ENCODE measurements at regions not wholly inside any gene's neighbourhood (a gene's known extent, or its start where the extent isn't known, plus 50 kb on each side); places are given as distances from the start of the nearest gene placed in this dataset.

DNA sequence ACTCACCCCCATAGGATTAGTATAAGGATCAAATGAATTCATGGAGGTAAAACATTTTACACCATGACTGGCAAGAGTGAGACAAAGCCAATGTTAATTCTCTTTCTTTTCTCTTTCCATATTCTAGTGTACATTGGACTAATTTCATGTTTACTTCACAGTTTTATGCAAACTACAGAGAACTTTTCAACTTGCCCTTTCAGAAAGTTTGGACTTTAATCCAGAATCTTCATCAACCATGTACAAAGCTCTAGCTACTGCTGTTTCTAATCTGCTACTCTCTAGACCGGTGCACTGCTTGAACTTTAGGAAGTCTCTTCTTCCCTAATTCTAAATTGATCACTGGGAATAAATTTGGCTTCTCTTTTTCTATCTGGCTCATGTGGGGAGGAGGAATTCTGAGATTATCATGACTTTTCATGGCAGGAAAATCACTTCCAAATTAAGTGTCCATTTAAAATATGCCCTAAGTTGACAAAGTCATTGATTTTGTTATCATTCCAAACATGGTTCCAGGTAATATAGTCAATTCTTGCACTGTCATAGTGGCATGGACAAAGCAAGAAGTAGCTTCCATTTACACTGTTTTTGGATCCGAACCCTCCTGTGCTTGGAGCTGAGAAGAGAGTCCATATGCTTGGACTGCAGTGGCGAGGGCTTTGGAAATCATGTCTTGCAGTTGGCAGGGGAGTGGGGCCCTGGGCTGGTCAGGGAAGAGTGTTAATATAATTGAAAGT is 903.3 kb downstream of the CCSER2 start:
- DNase-seq, result no peak

DNA sequence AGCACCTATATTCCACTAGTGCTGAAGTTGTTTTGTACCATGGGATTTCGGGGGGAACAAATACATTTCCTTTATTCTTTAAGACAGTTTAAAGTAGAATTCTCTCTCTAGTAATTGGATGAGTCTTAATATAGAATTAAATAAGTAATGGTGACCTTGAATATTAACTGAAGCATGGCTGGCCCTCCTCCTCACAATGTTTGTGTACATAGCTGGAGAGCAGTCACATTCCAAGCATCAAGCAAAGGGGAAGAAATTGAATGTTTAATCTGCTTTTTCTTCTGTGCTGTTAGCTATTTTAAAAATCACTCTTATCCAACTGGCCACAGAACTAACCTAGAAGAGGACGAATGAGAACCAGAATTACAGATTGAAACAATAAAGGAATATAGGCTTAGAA is 906.9 kb downstream of the CCSER2 start:
- DNase-seq, result no peak

- no peak for DNase-seq
These were observed 910.3 kb downstream of the CCSER2 start for GRCh38 chr10:85238676-85239075.

DNA sequence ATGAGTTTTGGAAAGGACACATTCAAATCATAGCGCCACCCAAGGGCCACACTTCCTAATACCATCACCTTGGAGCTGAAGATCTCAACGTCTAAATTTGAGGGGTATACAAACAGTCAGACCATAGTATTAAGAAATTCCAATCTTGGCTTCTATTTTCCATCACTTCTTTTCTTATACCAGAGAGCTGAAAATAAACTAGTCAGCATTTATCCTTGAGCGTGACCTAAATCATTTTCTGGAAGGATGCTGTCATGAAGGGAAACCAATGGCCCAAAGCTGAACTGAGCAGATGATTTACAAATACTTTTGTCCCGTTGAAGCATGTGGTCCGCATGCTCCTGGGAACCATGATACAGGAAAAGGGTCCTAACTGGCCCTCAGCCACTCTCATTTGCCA is 921.9 kb downstream of the CCSER2 start:
- DNase-seq, result no peak

- DNase-seq, result no peak
These were observed 928.1 kb downstream of the CCSER2 start for GRCh38 chr10:85256481-85256880.

- DNase-seq, result no peak
These were observed 931.5 kb downstream of the CCSER2 start for GRCh38 chr10:85259908-85260307.

DNA sequence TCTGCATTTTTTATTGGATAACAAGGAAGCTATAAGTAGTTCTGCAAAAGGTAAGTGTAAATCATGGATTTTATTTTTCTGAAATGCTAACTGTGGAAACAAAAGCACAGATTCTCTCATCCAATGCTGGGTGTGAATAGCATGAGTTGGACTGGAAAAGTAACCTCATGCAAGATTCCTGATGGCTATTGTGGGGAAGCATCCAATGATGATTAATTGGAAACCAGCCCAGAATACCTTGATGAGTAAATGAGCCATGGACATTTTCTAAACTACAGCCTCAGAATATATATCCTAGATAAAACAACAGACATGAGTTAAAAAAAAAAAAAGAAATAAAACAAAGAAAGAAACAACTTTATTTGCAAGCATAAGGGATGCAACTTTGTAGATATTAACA is 934.6 kb downstream of the CCSER2 start:
- no peak for DNase-seq

GRCh38 chr10:85265121-85265520 is 936.7 kb downstream of the CCSER2 start:
- DNase-seq, result no peak

DNA sequence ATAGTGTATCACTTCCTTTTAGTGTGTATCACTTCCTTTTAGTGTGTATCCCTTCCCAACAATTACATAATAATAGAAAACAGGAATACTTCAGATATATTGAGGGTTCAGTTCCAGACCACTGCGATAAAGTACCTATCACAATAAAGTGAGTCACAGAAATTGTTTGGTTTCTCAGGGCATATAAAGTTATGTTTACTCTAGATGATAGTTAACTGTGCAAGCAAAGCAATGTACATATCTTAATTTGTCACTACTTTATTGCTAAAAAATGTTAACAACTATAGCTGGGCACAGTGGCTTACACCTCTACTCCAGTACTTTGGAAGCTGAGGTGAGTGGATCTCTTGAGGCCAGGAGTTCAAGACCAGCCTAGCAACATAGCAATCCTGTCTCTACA is 938.4 kb downstream of the CCSER2 start:
- no peak for DNase-seq

- DNase-seq, result no peak
These were observed 951.6 kb downstream of the CCSER2 start for GRCh38 chr10:85280014-85280413.

GRCh38 chr10:85284778-85285770 is 956.7 kb downstream of the CCSER2 start:
- DNase-seq, result no peak

GRCh38 chr10:85293483-85293882 is 965.1 kb downstream of the CCSER2 start:
- DNase-seq, result no peak

- DNase-seq, result no peak
These were observed 983.4 kb downstream of the CCSER2 start for GRCh38 chr10:85311613-85312337.

DNA sequence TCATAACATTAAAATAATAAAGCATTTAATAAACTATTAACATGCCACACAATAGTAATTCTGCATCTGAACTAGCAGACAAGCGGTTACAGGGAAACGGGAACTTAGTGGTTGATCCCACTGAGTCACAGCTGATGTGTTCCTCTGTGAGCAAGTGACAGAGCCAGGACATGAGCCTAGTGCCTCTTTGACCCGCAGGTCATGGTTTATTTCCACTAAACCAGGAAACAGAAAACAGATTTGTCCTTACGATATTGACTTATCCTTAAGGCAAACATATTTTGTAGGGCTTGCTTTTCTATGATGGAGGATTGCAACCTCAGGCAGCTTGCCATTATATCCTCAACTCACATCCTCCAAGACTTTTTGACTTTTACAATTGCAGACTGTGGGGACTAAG is 987.3 kb downstream of the CCSER2 start:
- DNase-seq, result no peak

- no peak for DNase-seq
These were observed 987.9 kb downstream of the CCSER2 start for GRCh38 chr10:85316276-85316675.

GRCh38 chr10:85317827-85318226 is 989.4 kb downstream of the CCSER2 start:
- DNase-seq, result no peak

DNA sequence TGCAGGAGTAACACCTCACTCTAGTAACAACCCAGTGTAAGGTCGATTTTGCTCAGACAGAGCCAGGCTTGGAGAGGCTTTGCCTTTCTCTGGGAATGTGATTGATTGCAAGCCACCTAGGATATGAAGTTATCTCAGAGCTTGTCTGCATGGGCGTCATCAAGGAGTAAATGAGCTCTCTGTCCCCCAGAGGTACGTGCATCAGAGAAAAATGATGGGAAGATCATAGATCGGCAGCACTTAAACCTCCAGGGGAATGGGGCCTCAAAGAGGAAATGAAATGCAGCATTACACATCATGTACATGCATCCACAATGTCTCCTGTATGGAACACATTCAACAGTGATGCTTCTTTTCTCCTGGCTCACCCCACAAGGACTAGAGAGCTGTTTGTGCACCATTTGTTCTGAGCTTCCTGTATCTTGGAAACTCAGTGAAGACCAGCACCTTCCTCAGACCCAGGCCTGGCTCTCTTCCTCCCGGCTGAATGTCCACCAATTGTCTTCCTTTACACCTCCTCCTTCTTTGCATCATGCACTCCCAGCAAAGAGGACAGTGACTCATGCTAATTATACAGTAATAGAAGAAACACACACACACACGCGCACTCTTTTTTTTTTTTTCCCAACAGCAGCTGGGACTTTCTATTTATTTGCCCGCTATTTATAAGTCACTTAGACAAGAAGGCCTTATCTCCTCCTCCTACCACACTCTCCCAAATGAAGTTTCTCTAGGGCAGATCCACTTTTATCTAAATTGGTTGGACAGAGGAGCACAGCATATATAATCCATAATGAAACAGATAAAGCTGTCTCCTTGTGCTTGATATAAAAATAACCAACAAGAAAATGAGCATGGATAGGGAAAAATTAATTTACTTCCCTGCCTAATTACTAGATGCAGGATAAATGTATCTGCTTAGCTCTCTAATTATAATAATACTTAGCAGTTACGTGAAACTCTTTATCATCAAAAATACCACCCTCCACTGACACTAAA is 990.7 kb downstream of the CCSER2 start:
- no peak for DNase-seq

GRCh38 chr10:85319826-85320225 is 991.4 kb downstream of the CCSER2 start:
- DNase-seq, result no peak

- no peak for DNase-seq
These were observed 1005.2 kb downstream of the CCSER2 start for GRCh38 chr10:85333594-85333993.

DNA sequence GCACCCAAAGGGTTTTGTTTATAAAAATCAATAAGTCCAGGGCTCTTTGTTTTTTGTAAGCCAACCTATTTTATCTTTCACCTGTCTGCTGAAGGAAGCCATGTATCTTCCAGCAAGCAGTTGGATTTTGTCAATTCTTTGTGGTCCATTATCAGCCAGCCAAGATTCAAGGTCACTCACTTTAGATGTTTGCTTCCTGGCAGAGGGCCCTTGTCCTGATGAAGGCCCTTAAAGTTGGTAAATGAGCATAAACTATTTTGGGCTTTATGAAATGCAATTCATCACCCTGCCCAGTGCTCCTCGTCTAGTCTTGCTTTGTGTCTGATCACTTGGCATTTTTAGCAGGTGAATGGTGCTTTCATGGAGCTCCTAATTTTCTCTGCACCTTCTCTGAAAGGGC is 1004.2 kb downstream of the GRID1 start:
- no peak for DNase-seq

GRCh38 chr10:85377029-85377806 is 989.4 kb downstream of the GRID1 start:
- DNase-seq, result no peak

Data from fibroblast of skin of abdomen (primary cell).